ENCODE measurements at regions not wholly inside any gene's neighbourhood (a gene's known extent, or its start where the extent isn't known, plus 50 kb on each side); places are given as distances from the start of the nearest gene placed in this dataset.

- TF ChIP-seq ZNF274 (IDR thresholded peaks at IDR 0.05; ENCODE audit: low read depth, low read length) = no peak
- no peak for TF ChIP-seq YY1 (IDR thresholded peaks at IDR 0.05; ENCODE audit: insufficient read depth, insufficient read length)
- TF ChIP-seq SUZ12 (IDR thresholded peaks at IDR 0.05; ENCODE audit: extremely low read depth, insufficient read depth, insufficient read length) = no peak
Observed at GRCh38 chr13:37187105-37187504, 81.6 kb upstream of the CSNK1A1L start.

Data from NT2/D1 (cell line).